Stomach (tissue), 4 donors: ENCODE measurements at regions not wholly inside any gene's neighbourhood (a gene's known extent, or its start where the extent isn't known, plus 50 kb on each side); places are given as distances from the start of the nearest gene placed in this dataset.
"Not testable (repeated sequence)": the region's sequence is repeated elsewhere in the genome, so short reads cannot be mapped to it uniquely, and the experiment has no call there.

Experiments
- EP300 ChIP-seq: sonication (generic); formaldehyde crosslinking; IDR thresholded peaks from one replicate; pipeline ENCODE4 v1.6.1; 2017; ENCODE audit warnings: antibody characterized with exemption
- POLR2A ChIP-seq, 4 donors: fragments of 450-650 bp; IDR thresholded peaks; one replicate each; pipeline ENCODE4 v1.6.1; 2016; ENCODE audit warnings: antibody characterized with exemption in 4 of 4, control low read depth in 2 of 4, mild to moderate bottlenecking in 1 of 4, moderate library complexity in 1 of 4
- POLR2AphosphoS5 ChIP-seq, 3 donors: sonication (generic); formaldehyde crosslinking; IDR thresholded peaks; one replicate each; pipeline ENCODE4 v1.6.1; 2016; ENCODE audit warnings: antibody characterized with exemption in 3 of 3
- TF ChIP-seq, protein P1 (sequence below), 7 experiments: fragments of 450-650 bp in 4 of 7; fragments of 200-600 bp in 3 of 7; sonication (generic) in 3 of 7; IDR thresholded peaks; one replicate each; pipeline ENCODE4 v1.5.1; 2016 to 2019; ENCODE audit warnings: antibody characterized with exemption in 7 of 7, control low read depth in 2 of 7, mild to moderate bottlenecking in 1 of 7

- TF ChIP-seq, protein P1, sequence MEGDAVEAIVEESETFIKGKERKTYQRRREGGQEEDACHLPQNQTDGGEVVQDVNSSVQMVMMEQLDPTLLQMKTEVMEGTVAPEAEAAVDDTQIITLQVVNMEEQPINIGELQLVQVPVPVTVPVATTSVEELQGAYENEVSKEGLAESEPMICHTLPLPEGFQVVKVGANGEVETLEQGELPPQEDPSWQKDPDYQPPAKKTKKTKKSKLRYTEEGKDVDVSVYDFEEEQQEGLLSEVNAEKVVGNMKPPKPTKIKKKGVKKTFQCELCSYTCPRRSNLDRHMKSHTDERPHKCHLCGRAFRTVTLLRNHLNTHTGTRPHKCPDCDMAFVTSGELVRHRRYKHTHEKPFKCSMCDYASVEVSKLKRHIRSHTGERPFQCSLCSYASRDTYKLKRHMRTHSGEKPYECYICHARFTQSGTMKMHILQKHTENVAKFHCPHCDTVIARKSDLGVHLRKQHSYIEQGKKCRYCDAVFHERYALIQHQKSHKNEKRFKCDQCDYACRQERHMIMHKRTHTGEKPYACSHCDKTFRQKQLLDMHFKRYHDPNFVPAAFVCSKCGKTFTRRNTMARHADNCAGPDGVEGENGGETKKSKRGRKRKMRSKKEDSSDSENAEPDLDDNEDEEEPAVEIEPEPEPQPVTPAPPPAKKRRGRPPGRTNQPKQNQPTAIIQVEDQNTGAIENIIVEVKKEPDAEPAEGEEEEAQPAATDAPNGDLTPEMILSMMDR (IDR thresholded peaks at IDR 0.05): not testable (repeated sequence)
- not testable (repeated sequence) for TF ChIP-seq POLR2AphosphoS5 (IDR thresholded peaks at IDR 0.05); POLR2A (IDR thresholded peaks at IDR 0.05); EP300
Observed at GRCh38 chr3:156041856-156042255, 78.5 kb upstream of the KCNAB1 start.
